HL-60 (cell line): ENCODE measurements at regions not wholly inside any gene's neighbourhood (a gene's known extent, or its start where the extent isn't known, plus 50 kb on each side); places are given as distances from the start of the nearest gene placed in this dataset.

Source experiments
- CTCF ChIP-seq: IDR thresholded peaks from one replicate; pipeline ENCODE4 v1.5.1; 2011; ENCODE audit warnings: low read length, control low read depth, inconsistent platforms; ENCODE audit not compliant: insufficient read depth
- GABPA ChIP-seq: IDR thresholded peaks from 2 replicates; pipeline ENCODE4 v1.6.1; 2012; ENCODE audit warnings: low read depth
- POLR2AphosphoS5 ChIP-seq: IDR thresholded peaks from 2 replicates; pipeline ENCODE4 v1.6.1; 2012; ENCODE audit warnings: low read depth
- REST ChIP-seq: IDR thresholded peaks from 2 replicates; pipeline ENCODE4 v1.6.1; 2012; ENCODE audit warnings: low read depth; ENCODE audit not compliant: insufficient replicate concordance
- SPI1 ChIP-seq: IDR thresholded peaks from 2 replicates; pipeline ENCODE4 v1.6.1; 2012; ENCODE audit warnings: low read depth, mild to moderate bottlenecking, borderline replicate concordance

- TF ChIP-seq CTCF (no peak), POLR2AphosphoS5 (no peak), GABPA (no peak), REST (no peak), SPI1 (no peak)
Observed at GRCh38 chr12:87332987-87333726, 696.0 kb downstream of the C12orf50 start.
